Activated CD4-positive, alpha-beta T cell treated with anti-CD3 and anti-CD28 coated beads, Interleukin-2, amount 50 U/mL, for 4 hours (primary cell): ENCODE measurements at regions not wholly inside any gene's neighbourhood (a gene's known extent, or its start where the extent isn't known, plus 50 kb on each side); places are given as distances from the start of the nearest gene placed in this dataset.

ENCODE experiments used
- DNase-seq, 2 experiments: peaks; one replicate each; pipeline ENCODE4 v3.0.0-alpha.2; 2020

DNA sequence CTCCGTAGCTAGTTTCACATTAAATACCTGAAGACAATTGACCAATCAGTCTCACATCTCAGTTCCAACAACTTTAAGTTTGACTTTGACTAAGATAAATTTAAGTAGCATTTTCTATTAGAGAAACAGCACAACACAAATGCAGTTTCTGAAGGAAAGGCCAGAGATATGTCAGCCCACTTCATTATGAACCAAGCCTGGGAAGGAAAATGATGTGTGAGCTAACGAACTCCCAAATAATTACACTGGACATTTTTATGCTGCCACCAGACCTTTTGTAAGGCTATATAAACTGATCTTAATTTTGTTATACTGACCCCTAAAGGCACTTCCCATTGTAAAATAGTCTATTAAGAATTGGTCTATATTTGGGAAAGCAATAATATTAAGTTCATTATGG is 57.9 kb upstream of the DACH1 start:
- no peak for DNase-seq

DNA sequence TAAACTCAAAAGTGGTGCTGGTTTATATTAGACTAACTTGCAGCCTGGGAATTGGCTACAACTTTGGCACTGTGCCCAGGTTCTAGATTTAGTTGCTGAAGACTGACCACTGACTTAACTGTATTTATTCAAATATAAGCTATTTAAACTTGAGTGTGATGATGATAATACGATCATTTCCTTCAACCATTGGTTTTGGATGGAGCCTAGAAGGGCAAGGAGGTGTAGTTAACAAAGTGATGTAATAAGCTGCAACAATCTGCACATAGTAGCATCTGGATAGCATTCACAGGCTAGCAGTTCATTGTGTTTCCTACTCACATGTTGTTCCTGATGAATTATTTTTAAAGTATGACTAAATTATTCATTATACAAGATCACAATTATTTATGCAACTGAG is 55.2 kb upstream of the DACH1 start:
- DNase-seq = no peak
